IMR-90 (cell line): ENCODE measurements at regions not wholly inside any gene's neighbourhood (a gene's known extent, or its start where the extent isn't known, plus 50 kb on each side); places are given as distances from the start of the nearest gene placed in this dataset.

ENCODE experiments used
- CEBPB ChIP-seq: IDR thresholded peaks from 2 replicates; pipeline ENCODE4 v1.6.1; 2012; ENCODE audit warnings: low read depth, low read length, improper control_type of control experiment
- MAFK ChIP-seq: IDR thresholded peaks from 2 replicates; pipeline ENCODE4 v1.6.1; 2012; ENCODE audit warnings: low read depth, low read length, improper control_type of control experiment
- POLR2A ChIP-seq: IDR thresholded peaks from 2 replicates; pipeline ENCODE4 v1.6.1; 2012; ENCODE audit warnings: mild to moderate bottlenecking, low read depth, low read length
- RAD21 ChIP-seq: IDR thresholded peaks from 2 replicates; pipeline ENCODE4 v1.6.1; 2012; ENCODE audit warnings: low read length, improper control_type of control experiment
- RCOR1 ChIP-seq: IDR thresholded peaks from 2 replicates; pipeline ENCODE4 v1.6.1; 2012; ENCODE audit warnings: mild to moderate bottlenecking, low read length, improper control_type of control experiment; ENCODE audit not compliant: insufficient replicate concordance
- SMC3 ChIP-seq: fragments of 150-350 bp; IDR thresholded peaks from 2 replicates; pipeline ENCODE4 v1.6.1; 2016; ENCODE audit warnings: low read depth, mild to moderate bottlenecking, antibody characterized with exemption, low read length, moderate library complexity
- TF ChIP-seq, protein P1 (sequence below): conservative IDR thresholded peaks from 2 replicates; pipeline ENCODE4 v1.5.1; 2012; ENCODE audit warnings: mild to moderate bottlenecking, low read depth, low read length, improper control_type of control experiment
- TF ChIP-seq, protein P2 (sequence below): fragments of 150-350 bp; IDR thresholded peaks from 2 replicates; pipeline ENCODE4 v1.6.1; 2017; ENCODE audit warnings: mild to moderate bottlenecking, antibody characterized with exemption, low read length, low read depth

DNA sequence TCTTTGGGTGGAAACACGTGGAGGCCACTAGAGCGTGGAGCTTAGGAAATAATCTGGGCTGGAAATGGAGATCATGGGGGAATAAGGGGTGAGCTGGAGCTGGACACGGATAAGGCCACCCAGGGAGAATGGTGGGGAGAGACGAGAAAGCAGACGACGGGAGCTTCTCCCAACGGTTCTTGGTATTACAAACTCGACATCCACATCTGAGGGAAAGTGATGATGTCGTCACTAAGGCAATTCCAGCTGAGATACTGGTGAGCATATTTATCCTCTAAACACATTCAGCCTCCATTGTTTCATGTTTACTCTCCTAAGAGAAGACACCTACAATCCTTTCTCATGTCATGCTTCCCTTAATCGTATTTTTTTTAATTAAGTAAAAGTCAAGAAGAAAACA lies 50.2 kb upstream of the SNX9 start:
- TF ChIP-seq POLR2A: no peak
- TF ChIP-seq, protein P1, sequence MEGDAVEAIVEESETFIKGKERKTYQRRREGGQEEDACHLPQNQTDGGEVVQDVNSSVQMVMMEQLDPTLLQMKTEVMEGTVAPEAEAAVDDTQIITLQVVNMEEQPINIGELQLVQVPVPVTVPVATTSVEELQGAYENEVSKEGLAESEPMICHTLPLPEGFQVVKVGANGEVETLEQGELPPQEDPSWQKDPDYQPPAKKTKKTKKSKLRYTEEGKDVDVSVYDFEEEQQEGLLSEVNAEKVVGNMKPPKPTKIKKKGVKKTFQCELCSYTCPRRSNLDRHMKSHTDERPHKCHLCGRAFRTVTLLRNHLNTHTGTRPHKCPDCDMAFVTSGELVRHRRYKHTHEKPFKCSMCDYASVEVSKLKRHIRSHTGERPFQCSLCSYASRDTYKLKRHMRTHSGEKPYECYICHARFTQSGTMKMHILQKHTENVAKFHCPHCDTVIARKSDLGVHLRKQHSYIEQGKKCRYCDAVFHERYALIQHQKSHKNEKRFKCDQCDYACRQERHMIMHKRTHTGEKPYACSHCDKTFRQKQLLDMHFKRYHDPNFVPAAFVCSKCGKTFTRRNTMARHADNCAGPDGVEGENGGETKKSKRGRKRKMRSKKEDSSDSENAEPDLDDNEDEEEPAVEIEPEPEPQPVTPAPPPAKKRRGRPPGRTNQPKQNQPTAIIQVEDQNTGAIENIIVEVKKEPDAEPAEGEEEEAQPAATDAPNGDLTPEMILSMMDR: no peak
- TF ChIP-seq, protein P2, sequence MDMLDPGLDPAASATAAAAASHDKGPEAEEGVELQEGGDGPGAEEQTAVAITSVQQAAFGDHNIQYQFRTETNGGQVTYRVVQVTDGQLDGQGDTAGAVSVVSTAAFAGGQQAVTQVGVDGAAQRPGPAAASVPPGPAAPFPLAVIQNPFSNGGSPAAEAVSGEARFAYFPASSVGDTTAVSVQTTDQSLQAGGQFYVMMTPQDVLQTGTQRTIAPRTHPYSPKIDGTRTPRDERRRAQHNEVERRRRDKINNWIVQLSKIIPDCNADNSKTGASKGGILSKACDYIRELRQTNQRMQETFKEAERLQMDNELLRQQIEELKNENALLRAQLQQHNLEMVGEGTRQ: no peak
- no peak for TF ChIP-seq SMC3
- no peak for TF ChIP-seq CEBPB
- TF ChIP-seq RAD21: no peak
- TF ChIP-seq MAFK: peak; percentile 63
- no peak for TF ChIP-seq RCOR1
